ENCODE measurements at regions not wholly inside any gene's neighbourhood (a gene's known extent, or its start where the extent isn't known, plus 50 kb on each side); places are given as distances from the start of the nearest gene placed in this dataset.

DNA sequence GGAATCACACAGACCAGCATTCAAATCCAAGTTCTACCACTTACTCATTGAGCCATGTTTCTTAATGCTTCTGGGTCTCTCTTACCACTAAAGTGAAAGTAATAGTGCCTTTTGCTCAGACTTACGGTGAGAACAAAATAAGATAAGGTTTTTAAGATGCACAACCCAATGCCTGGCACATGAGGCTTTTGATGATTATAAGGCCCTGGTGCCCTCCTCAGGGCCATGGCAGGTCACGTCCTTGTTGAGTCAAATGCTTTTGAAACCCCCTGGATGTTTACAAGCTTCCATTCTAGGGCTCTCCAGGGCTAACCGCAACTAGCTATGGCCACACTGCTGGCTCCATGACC is 76.0 kb downstream of the TENT5C start:
- H3K9ac ChIP-seq (ENCODE audit: low read length) = no peak overlapping the region
- no peak overlapping the region for H3K4me3 ChIP-seq (replicated peaks in 1 of 2; ENCODE audit: low read depth in 1 of 2, low read length in 2 of 2)
- ChIA-PET POLR2A (no interaction called here), RAD21 (ENCODE audit: low non-redundant PET in 1 of 2, low total read pairs in 2 of 2, uncharacterized antibody in 2 of 2, unreplicated experiment in 2 of 2) (no interaction called here), CTCF (interaction anchor here (0.6 kb wide), 1 partner anchor 12 kb away, joined by 3 read pairs; no protein-coding TSS in a partner anchor)
- H3K9me2 ChIP-seq (ENCODE audit: insufficient read depth) = no peaks in the 10 kb centered on the region
- H3K9me3 ChIP-seq (ENCODE audit: control insufficient read depth in 1 of 2, insufficient read depth in 1 of 2, low read depth in 1 of 2, low read length in 2 of 2) = no peaks in the 10 kb centered on the region
- no peak overlapping the region for H3K4me2 ChIP-seq (ENCODE audit: low read length)
- BruUV-seq (replicated peaks) = no TSS peak
- peaks cover 0 to 2% of the 10 kb centered on the region in 2 experiments; a peak in 2 of 4 replicates for H3K4me1 ChIP-seq (ENCODE audit: control insufficient read depth in 1 of 2, insufficient read depth in 2 of 2, low read length in 2 of 2)
- no peak overlapping the region for H2AFZ ChIP-seq (ENCODE audit: low read depth, low read length, poor library complexity, severe bottlenecking)
- H3K36me3 ChIP-seq (ENCODE audit: control insufficient read depth in 1 of 2, insufficient read depth in 2 of 2, low read length in 2 of 2) = no peaks in the 10 kb centered on the region
- intact Hi-C loops (cut with micrococcal nuclease) = no loop called here
- H4K20me1 ChIP-seq (ENCODE audit: insufficient read depth) = no peaks in the 10 kb centered on the region
- no peaks in the 10 kb centered on the region for H3K27me3 ChIP-seq (ENCODE audit: insufficient read depth, low read length)
- no peak overlapping the region for H3K27ac ChIP-seq (ENCODE audit: low read depth, low read length)
- DNase-seq (ENCODE audit: low read depth, low spot score) (no peak), ATAC-seq (no peak)
- TF ChIP-seq ELF1 (IDR thresholded peaks at IDR 0.05; ENCODE audit: borderline replicate concordance, low read depth) (no peak), POLR2A (IDR thresholded peaks at IDR 0.05; ENCODE audit: borderline replicate concordance, extremely low read depth, insufficient read depth, insufficient read length) (no peak), FOSL1 (IDR thresholded peaks at IDR 0.05; ENCODE audit: low read depth) (no peak), EGR1 (IDR thresholded peaks at IDR 0.05; ENCODE audit: low read depth) (no peak), SP1 (IDR thresholded peaks at IDR 0.05; ENCODE audit: low read depth) (no peak), RAD21 (IDR thresholded peaks at IDR 0.05; ENCODE audit: low read depth) (no peak), ZNF274 (IDR thresholded peaks at IDR 0.05; ENCODE audit: low read depth, low read length) (no peak), SIN3A (IDR thresholded peaks at IDR 0.05; ENCODE audit: low read depth) (no peak), ZFX (IDR thresholded peaks at IDR 0.05) (no peak), POLR2AphosphoS5 (IDR thresholded peaks at IDR 0.05; ENCODE audit: low read depth, low read length) (no peak), JUND (IDR thresholded peaks at IDR 0.05) (no peak), TCF7L2 (IDR thresholded peaks at IDR 0.05; ENCODE audit: borderline replicate concordance, extremely low read depth, insufficient read depth, insufficient read length) (no peak), YY1 (IDR thresholded peaks at IDR 0.05; ENCODE audit: extremely low read depth, insufficient replicate concordance, low read depth, low read length) (no peak)
- TF ChIP-seq, protein P1, sequence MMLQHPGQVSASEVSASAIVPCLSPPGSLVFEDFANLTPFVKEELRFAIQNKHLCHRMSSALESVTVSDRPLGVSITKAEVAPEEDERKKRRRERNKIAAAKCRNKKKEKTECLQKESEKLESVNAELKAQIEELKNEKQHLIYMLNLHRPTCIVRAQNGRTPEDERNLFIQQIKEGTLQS (IDR thresholded peaks at IDR 0.05) = no peak
- TF ChIP-seq, protein P2, sequence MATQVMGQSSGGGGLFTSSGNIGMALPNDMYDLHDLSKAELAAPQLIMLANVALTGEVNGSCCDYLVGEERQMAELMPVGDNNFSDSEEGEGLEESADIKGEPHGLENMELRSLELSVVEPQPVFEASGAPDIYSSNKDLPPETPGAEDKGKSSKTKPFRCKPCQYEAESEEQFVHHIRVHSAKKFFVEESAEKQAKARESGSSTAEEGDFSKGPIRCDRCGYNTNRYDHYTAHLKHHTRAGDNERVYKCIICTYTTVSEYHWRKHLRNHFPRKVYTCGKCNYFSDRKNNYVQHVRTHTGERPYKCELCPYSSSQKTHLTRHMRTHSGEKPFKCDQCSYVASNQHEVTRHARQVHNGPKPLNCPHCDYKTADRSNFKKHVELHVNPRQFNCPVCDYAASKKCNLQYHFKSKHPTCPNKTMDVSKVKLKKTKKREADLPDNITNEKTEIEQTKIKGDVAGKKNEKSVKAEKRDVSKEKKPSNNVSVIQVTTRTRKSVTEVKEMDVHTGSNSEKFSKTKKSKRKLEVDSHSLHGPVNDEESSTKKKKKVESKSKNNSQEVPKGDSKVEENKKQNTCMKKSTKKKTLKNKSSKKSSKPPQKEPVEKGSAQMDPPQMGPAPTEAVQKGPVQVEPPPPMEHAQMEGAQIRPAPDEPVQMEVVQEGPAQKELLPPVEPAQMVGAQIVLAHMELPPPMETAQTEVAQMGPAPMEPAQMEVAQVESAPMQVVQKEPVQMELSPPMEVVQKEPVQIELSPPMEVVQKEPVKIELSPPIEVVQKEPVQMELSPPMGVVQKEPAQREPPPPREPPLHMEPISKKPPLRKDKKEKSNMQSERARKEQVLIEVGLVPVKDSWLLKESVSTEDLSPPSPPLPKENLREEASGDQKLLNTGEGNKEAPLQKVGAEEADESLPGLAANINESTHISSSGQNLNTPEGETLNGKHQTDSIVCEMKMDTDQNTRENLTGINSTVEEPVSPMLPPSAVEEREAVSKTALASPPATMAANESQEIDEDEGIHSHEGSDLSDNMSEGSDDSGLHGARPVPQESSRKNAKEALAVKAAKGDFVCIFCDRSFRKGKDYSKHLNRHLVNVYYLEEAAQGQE (IDR thresholded peaks at IDR 0.05; ENCODE audit: low read depth) = no peak
- TF ChIP-seq, protein P3, sequence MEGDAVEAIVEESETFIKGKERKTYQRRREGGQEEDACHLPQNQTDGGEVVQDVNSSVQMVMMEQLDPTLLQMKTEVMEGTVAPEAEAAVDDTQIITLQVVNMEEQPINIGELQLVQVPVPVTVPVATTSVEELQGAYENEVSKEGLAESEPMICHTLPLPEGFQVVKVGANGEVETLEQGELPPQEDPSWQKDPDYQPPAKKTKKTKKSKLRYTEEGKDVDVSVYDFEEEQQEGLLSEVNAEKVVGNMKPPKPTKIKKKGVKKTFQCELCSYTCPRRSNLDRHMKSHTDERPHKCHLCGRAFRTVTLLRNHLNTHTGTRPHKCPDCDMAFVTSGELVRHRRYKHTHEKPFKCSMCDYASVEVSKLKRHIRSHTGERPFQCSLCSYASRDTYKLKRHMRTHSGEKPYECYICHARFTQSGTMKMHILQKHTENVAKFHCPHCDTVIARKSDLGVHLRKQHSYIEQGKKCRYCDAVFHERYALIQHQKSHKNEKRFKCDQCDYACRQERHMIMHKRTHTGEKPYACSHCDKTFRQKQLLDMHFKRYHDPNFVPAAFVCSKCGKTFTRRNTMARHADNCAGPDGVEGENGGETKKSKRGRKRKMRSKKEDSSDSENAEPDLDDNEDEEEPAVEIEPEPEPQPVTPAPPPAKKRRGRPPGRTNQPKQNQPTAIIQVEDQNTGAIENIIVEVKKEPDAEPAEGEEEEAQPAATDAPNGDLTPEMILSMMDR (IDR thresholded peaks at IDR 0.05 in 2 of 3, conservative IDR thresholded peaks at IDR 0.05 in 1 of 3; ENCODE audit: borderline replicate concordance in 1 of 3, insufficient read depth in 1 of 3, low read depth in 2 of 3, low read length in 2 of 3) = no peak
- no peaks in the 10 kb centered on the region for H3K79me2 ChIP-seq (ENCODE audit: insufficient read depth, low read length)
